B cell (primary cell): ENCODE measurements at regions not wholly inside any gene's neighbourhood (a gene's known extent, or its start where the extent isn't known, plus 50 kb on each side); places are given as distances from the start of the nearest gene placed in this dataset.

Source experiments
- ATAC-seq: fragments of 200-7000 bp; cut with Tn5 transposase; one replicate; pipeline ENCODE4 v1.10.0; 2021; ENCODE audit warnings: low read depth, mild to moderate bottlenecking, moderate number of reproducible peaks, moderate library complexity
- CTCF ChIA-PET: fragments of 350-600 bp; sonication (Branson Sonifier 250); formaldehyde crosslinking; loops from one replicate; lab custom pipeline; 2021; ENCODE audit warnings: antibody characterized with exemption, inconsistent platforms; lab: Charles Lee
- POLR2A ChIA-PET: fragments of 350-600 bp; sonication (Branson Sonifier 250); formaldehyde crosslinking; loops from one replicate; lab custom pipeline; 2021; ENCODE audit warnings: antibody characterized with exemption; lab: Charles Lee
- DNase-seq: peaks from one replicate; pipeline ENCODE4 v3.0.0; 2013
- H2AFZ ChIP-seq: 2 replicates; pipeline ENCODE4 v1.6.1; 2012; ENCODE audit warnings: mild to moderate bottlenecking, low read depth, low read length; ENCODE audit not compliant: insufficient read depth, poor library complexity, severe bottlenecking
- H3K27ac ChIP-seq, 2 donors: 1 replicate in 1 of 2; 2 replicates in 1 of 2; pipeline ENCODE4 v1.5.1; 2012 to 2013; ENCODE audit warnings: low read length in 2 of 2, mild to moderate bottlenecking in 2 of 2, moderate library complexity in 1 of 2
- H3K27me3 ChIP-seq, 4 experiments: fragments of 200-600 bp in 1 of 4; sonication (generic) in 1 of 4; replicated peaks in 1 of 4; 1 replicate in 2 of 4; 2 replicates in 2 of 4; pipeline versions ENCODE4 v1.6.1 to v1.7.0; 2013 to 2016; ENCODE audit warnings: low read length in 3 of 4, mild to moderate bottlenecking in 2 of 4, mixed read lengths in 1 of 4, moderate library complexity in 1 of 4; ENCODE audit not compliant: insufficient read depth in 4 of 4, control insufficient read depth in 3 of 4; ENCODE audit errors: control extremely low read depth in 1 of 4
- H3K36me3 ChIP-seq, 2 experiments: replicated peaks in 1 of 2; 1 replicate in 1 of 2; 2 replicates in 1 of 2; pipeline versions ENCODE4 v1.6.1 to v1.7.1; 2013; ENCODE audit warnings: low read length in 1 of 2; ENCODE audit not compliant: insufficient read depth in 2 of 2, control insufficient read depth in 1 of 2; ENCODE audit errors: control extremely low read depth in 1 of 2, extremely low read depth in 1 of 2
- H3K4me1 ChIP-seq, 2 donors: fragments of 200-600 bp in 1 of 2; sonication (generic) in 1 of 2; 1 replicate in 1 of 2; 2 replicates in 1 of 2; pipeline versions ENCODE4 v1.5.1 to v1.6.1; 2013 to 2017; ENCODE audit warnings: low read length in 2 of 2; ENCODE audit not compliant: control insufficient read depth in 2 of 2, insufficient read depth in 2 of 2
- H3K4me2 ChIP-seq: replicated peaks from 2 replicates; pipeline ENCODE3; 2012; ENCODE audit warnings: mild to moderate bottlenecking, low read depth, low read length; ENCODE audit not compliant: poor library complexity, severe bottlenecking
- H3K4me3 ChIP-seq, 5 experiments: fragments of 200-600 bp in 1 of 5; sonication (generic) in 1 of 5; 1 replicate in 3 of 5; 2 replicates in 2 of 5; pipeline versions ENCODE4 v1.5.1 to v1.7.0; 2011 to 2016; ENCODE audit warnings: low read length in 4 of 5, mild to moderate bottlenecking in 4 of 5, low read depth in 2 of 5, control low read depth in 1 of 5, moderate library complexity in 1 of 5; ENCODE audit not compliant: insufficient read depth in 1 of 5; ENCODE audit errors: control extremely low read depth in 1 of 5, extremely low read depth in 1 of 5
- H3K79me2 ChIP-seq: fragments of 200-600 bp; sonication (generic); one replicate; pipeline ENCODE4 v1.6.0; 2016; ENCODE audit warnings: low read length; ENCODE audit not compliant: control insufficient read depth, insufficient read depth
- H3K9ac ChIP-seq: fragments of 200-600 bp; sonication (generic); 2 replicates; pipeline ENCODE4 v1.6.1; 2017; ENCODE audit warnings: mild to moderate bottlenecking, low read length, moderate library complexity
- H3K9me3 ChIP-seq, 3 donors: one replicate each; pipeline versions ENCODE4 v1.6.1 to v1.7.1; 2013; ENCODE audit warnings: low read length in 2 of 3; ENCODE audit not compliant: control insufficient read depth in 2 of 3, insufficient read depth in 1 of 3; ENCODE audit errors: control extremely low read depth in 1 of 3
- H4K20me1 ChIP-seq: 2 replicates; pipeline ENCODE4 v1.6.0; 2012; ENCODE audit warnings: mild to moderate bottlenecking, low read length; ENCODE audit not compliant: insufficient read depth, control insufficient read depth, poor library complexity, severe bottlenecking
- H3K27ac Mint-ChIP-seq: one replicate; pipeline ENCODE4 v1.8.0; 2021; ENCODE audit warnings: mixed read lengths
- H3K27me3 Mint-ChIP-seq: one replicate; pipeline ENCODE4 v1.8.0; 2021; ENCODE audit warnings: mixed read lengths
- H3K4me1 Mint-ChIP-seq: one replicate; pipeline ENCODE4 v1.8.0; 2021; ENCODE audit warnings: mixed read lengths
- H3K4me3 Mint-ChIP-seq: one replicate; pipeline ENCODE4 v1.8.0; 2021; ENCODE audit warnings: mixed read lengths
- H3K9me3 Mint-ChIP-seq: one replicate; pipeline ENCODE4 v1.8.0; 2022; ENCODE audit warnings: mixed read lengths; ENCODE audit not compliant: insufficient read depth
- EZH2 ChIP-seq: IDR thresholded peaks from 2 replicates; pipeline ENCODE4 v1.6.1; 2012; ENCODE audit warnings: borderline replicate concordance, low read depth, mild to moderate bottlenecking, moderate library complexity, low read length; ENCODE audit not compliant: insufficient read depth, poor library complexity, severe bottlenecking
- WGBS: methylation state at CpG from one replicate; pipeline ENCODE4 v1.1.5; 2013; ENCODE audit warnings: missing lambda C conversion rate; ENCODE audit not compliant: insufficient coverage; 5-methylcytosine and 5-hydroxymethylcytosine counted together
- intact Hi-C: fragments of 100-400 bp; cut with micrococcal nuclease; formaldehyde crosslinking; loops from one replicate; pipeline ENCODE4 v1.10.0; 2022
- TF ChIP-seq, protein P1 (sequence below): fragments of 200-600 bp; IDR thresholded peaks from one replicate; pipeline ENCODE4 v1.8.0; 2022; ENCODE audit warnings: antibody characterized with exemption, mild to moderate bottlenecking

- Histone ChIP-seq H3K27ac (no peak overlapping the region), H3K9ac (no peak overlapping the region), H3K36me3 (no peaks in the 10 kb centered on the region), H3K4me3 (no peak overlapping the region), H2AFZ (peak overlapping the region; percentile 26), H3K79me2 (no peaks in the 10 kb centered on the region), H3K27me3 (peaks cover 0 to 23% (median 14%) of the 10 kb centered on the region in 4 experiments), H4K20me1 (no peaks in the 10 kb centered on the region), H3K4me2 (peak overlapping the region; percentile 36), H3K4me1 (peaks cover 6 to 7% of the 10 kb centered on the region in 2 donors), H3K9me3 (peaks cover 0 to 2% (median 0%) of the 10 kb centered on the region in 3 donors)
- H3K27ac Mint-ChIP-seq = no peak overlapping the region
- no peak overlapping the region for H3K4me3 Mint-ChIP-seq
- H3K4me1 Mint-ChIP-seq = peaks cover 6% of the 10 kb centered on the region
- intact Hi-C loops = loop anchor here (1.0 to 2.0 kb wide), 2 partner anchors 329 to 1780 kb away; no protein-coding TSS in a partner anchor
- DNase-seq (peak; percentile 66), ATAC-seq (peak; percentile 53)
- H3K9me3 Mint-ChIP-seq = no peaks in the 10 kb centered on the region
- CTCF ChIA-PET = interaction anchor here (0.8 to 2.8 kb wide), 12 partner anchors 10 to 1792 kb away, joined by 3 to 13 read pairs (median 3); no protein-coding TSS in a partner anchor
- 11% methylated on average over 30 of the region's 33 CpGs for WGBS
- TF ChIP-seq, protein P1, sequence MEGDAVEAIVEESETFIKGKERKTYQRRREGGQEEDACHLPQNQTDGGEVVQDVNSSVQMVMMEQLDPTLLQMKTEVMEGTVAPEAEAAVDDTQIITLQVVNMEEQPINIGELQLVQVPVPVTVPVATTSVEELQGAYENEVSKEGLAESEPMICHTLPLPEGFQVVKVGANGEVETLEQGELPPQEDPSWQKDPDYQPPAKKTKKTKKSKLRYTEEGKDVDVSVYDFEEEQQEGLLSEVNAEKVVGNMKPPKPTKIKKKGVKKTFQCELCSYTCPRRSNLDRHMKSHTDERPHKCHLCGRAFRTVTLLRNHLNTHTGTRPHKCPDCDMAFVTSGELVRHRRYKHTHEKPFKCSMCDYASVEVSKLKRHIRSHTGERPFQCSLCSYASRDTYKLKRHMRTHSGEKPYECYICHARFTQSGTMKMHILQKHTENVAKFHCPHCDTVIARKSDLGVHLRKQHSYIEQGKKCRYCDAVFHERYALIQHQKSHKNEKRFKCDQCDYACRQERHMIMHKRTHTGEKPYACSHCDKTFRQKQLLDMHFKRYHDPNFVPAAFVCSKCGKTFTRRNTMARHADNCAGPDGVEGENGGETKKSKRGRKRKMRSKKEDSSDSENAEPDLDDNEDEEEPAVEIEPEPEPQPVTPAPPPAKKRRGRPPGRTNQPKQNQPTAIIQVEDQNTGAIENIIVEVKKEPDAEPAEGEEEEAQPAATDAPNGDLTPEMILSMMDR = peak; percentile 76
- no peak for TF ChIP-seq EZH2
- POLR2A ChIA-PET = no interaction called here
- peaks cover 44% of the 10 kb centered on the region for H3K27me3 Mint-ChIP-seq
Observed at GRCh38 chr2:205925373-205926337, 160.3 kb downstream of the INO80D start.
